Omental fat pad (tissue), 3 donors: ENCODE measurements at regions not wholly inside any gene's neighbourhood (a gene's known extent, or its start where the extent isn't known, plus 50 kb on each side); places are given as distances from the start of the nearest gene placed in this dataset.

ENCODE experiments used
- ATAC-seq: fragments of 150-250 bp; one replicate; pipeline ENCODE4 v1.9.1; 2016; ENCODE audit warnings: mild to moderate bottlenecking, moderate library complexity; ENCODE audit not compliant: low FRiP score
- DNase-seq: peaks from one replicate; pipeline ENCODE4 v3.0.0-alpha.2; 2019; ENCODE audit warnings: low spot score
- CTCF ChIP-seq, 3 donors: fragments of 450-650 bp; IDR thresholded peaks; one replicate each; pipeline ENCODE4 v1.5.1; 2016 to 2017; ENCODE audit warnings: antibody characterized with exemption in 3 of 3, mild to moderate bottlenecking in 3 of 3, moderate library complexity in 2 of 3

GRCh38 chr15:31574766-31575165, 248.1 kb downstream of the KLF13 start:
- no peak for TF ChIP-seq CTCF (IDR thresholded peaks at IDR 0.05)
- ATAC-seq: peak; percentile 72
- DNase-seq: no peak

DNA sequence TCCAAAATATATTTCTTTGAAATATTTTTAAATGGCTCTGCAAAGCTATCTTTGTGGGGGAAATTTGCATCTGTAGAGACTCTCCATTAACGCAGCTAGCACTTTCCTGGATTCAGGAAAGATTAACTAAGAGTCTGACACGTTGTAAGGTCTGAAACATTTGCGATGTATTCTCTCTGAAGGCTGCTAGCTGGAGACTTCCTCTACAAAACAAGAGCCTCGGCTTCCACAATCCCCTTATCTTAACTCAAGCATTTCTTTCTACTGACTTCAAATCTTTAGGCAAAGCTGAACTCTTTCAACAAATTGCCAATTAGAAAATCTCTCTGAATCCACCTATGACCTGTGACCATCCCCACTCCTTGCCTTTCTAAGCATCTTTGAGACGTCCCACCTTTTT, 250.5 kb downstream of the KLF13 start:
- no peak for TF ChIP-seq CTCF (IDR thresholded peaks at IDR 0.05)
- ATAC-seq: no peak
- no peak for DNase-seq

- no peak for DNase-seq
- no peak for ATAC-seq
- TF ChIP-seq CTCF (IDR thresholded peaks at IDR 0.05): no peak
These were observed 252.6 kb downstream of the KLF13 start for GRCh38 chr15:31579282-31579681.

DNA sequence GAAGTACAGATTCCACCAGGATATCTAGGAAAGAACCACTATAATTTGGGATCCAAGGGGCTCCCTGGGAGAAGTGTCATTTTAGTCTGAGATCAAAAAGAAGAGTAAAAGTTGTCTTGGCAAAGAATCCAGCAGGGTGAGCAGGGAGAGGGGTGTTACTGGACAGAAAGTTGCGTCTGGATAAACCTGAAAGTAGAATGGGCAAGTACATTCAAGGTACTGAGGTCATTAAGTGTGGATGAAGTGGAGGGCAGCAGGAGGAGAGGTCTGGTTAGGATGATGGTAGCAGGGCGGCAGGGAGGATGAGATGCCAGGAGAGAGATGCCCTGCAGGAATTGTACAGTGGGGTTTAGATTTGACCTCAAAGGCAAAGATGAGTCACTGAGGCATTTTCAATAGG, 253.3 kb downstream of the KLF13 start:
- TF ChIP-seq CTCF (IDR thresholded peaks at IDR 0.05): no peak
- ATAC-seq: no peak
- no peak for DNase-seq

GRCh38 chr15:31584195-31584594, 257.6 kb downstream of the KLF13 start:
- no peak for ATAC-seq
- DNase-seq: no peak
- no peak for TF ChIP-seq CTCF (IDR thresholded peaks at IDR 0.05)

- DNase-seq: no peak
- no peak for ATAC-seq
- TF ChIP-seq CTCF (IDR thresholded peaks at IDR 0.05): no peak
These were observed 258.6 kb downstream of the KLF13 start for GRCh38 chr15:31585240-31585639.

DNA sequence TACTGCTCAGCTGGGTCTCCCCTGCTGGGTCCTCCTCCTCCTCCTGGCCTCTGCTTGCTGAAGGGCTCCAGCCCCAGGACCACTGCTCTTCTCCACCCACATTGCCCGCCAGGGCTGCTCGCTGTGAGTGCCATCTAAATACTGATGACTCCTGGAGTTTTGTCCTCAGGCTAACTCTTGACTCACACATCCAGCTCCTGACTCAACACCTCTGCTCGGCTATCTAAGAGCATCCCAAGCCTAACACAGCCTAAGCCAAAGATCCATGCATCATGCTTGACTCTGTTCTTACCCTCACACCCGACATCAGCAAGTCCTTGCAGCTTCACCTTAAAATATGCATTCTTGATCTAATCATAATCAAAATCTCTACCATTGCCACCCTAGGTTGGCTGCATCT, 260.2 kb downstream of the KLF13 start:
- DNase-seq (no peak), ATAC-seq (no peak)
- TF ChIP-seq CTCF (IDR thresholded peaks at IDR 0.05): no peak
